ENCODE measurements at regions not wholly inside any gene's neighbourhood (a gene's known extent, or its start where the extent isn't known, plus 50 kb on each side); places are given as distances from the start of the nearest gene placed in this dataset.

- ATAC-seq = no peak
- peaks cover 19% of the 10 kb centered on the region for H3K9me3 Mint-ChIP-seq
- H3K36me3 Mint-ChIP-seq = no peaks in the 10 kb centered on the region
- H3K4me3 Mint-ChIP-seq = no peak overlapping the region
- no peak for DNase-seq (ENCODE audit: low spot score)
- H3K27ac Mint-ChIP-seq = no peak overlapping the region
- H3K4me1 Mint-ChIP-seq (ENCODE audit: low read depth in 2 of 2) = no peaks in the 10 kb centered on the region
- H3K27me3 Mint-ChIP-seq = no peaks in the 10 kb centered on the region
Observed at GRCh38 chr13:63208826-63209225, 1793.2 kb upstream of the PCDH20 start.

- H3K9me3 Mint-ChIP-seq = peaks cover 19% of the 10 kb centered on the region
- no peak for ATAC-seq
- H3K27me3 Mint-ChIP-seq = no peaks in the 10 kb centered on the region
- no peaks in the 10 kb centered on the region for H3K36me3 Mint-ChIP-seq
- no peak overlapping the region for H3K4me3 Mint-ChIP-seq
- no peak for DNase-seq (ENCODE audit: low spot score)
- no peak overlapping the region for H3K27ac Mint-ChIP-seq
- H3K4me1 Mint-ChIP-seq (ENCODE audit: low read depth in 2 of 2) = no peaks in the 10 kb centered on the region
Observed at GRCh38 chr13:63206461-63206860, 1790.8 kb upstream of the PCDH20 start.

GRCh38 chr13:63201493-63201892 is 1785.8 kb upstream of the PCDH20 start:
- no peak for ATAC-seq
- no peaks in the 10 kb centered on the region for H3K27me3 Mint-ChIP-seq
- no peak overlapping the region for H3K4me3 Mint-ChIP-seq
- H3K9me3 Mint-ChIP-seq = peaks cover 16% of the 10 kb centered on the region
- no peaks in the 10 kb centered on the region for H3K36me3 Mint-ChIP-seq
- no peak overlapping the region for H3K27ac Mint-ChIP-seq
- DNase-seq (ENCODE audit: low spot score) = no peak
- H3K4me1 Mint-ChIP-seq (ENCODE audit: low read depth in 2 of 2) = no peaks in the 10 kb centered on the region

- H3K4me3 Mint-ChIP-seq = no peak overlapping the region
- DNase-seq (ENCODE audit: low spot score) (no peak), ATAC-seq (no peak)
- no peak overlapping the region for H3K27ac Mint-ChIP-seq
- H3K27me3 Mint-ChIP-seq = no peaks in the 10 kb centered on the region
- H3K36me3 Mint-ChIP-seq = no peaks in the 10 kb centered on the region
- H3K9me3 Mint-ChIP-seq = peaks cover 9% of the 10 kb centered on the region
- H3K4me1 Mint-ChIP-seq (ENCODE audit: low read depth in 2 of 2) = no peaks in the 10 kb centered on the region
Observed at GRCh38 chr13:63199508-63199907, 1783.9 kb upstream of the PCDH20 start.

GRCh38 chr13:63198071-63198470 is 1782.4 kb upstream of the PCDH20 start:
- no peak overlapping the region for H3K4me3 Mint-ChIP-seq
- no peak for ATAC-seq

GRCh38 chr13:63195726-63196125 is 1780.1 kb upstream of the PCDH20 start:
- ATAC-seq (no peak), DNase-seq (ENCODE audit: low spot score) (no peak)
- Mint-ChIP-seq H3K27ac (no peak overlapping the region), H3K27me3 (no peaks in the 10 kb centered on the region), H3K4me3 (no peak overlapping the region), H3K36me3 (no peaks in the 10 kb centered on the region), H3K9me3 (peaks cover 7% of the 10 kb centered on the region), H3K4me1 (ENCODE audit: low read depth in 2 of 2) (no peaks in the 10 kb centered on the region)

More at GRCh38 chr13:63198071-63198470, 1782.4 kb upstream of the PCDH20 start:
- H3K9me3 Mint-ChIP-seq = peaks cover 8% of the 10 kb centered on the region
- no peaks in the 10 kb centered on the region for H3K36me3 Mint-ChIP-seq
- H3K4me1 Mint-ChIP-seq (ENCODE audit: low read depth in 2 of 2) = no peaks in the 10 kb centered on the region
- H3K27ac Mint-ChIP-seq = no peak overlapping the region
- no peaks in the 10 kb centered on the region for H3K27me3 Mint-ChIP-seq
- no peak for DNase-seq (ENCODE audit: low spot score)

GRCh38 chr13:63190742-63191141 is 1775.1 kb upstream of the PCDH20 start:
- no peak for DNase-seq (ENCODE audit: low spot score)
- H3K9me3 Mint-ChIP-seq = peaks cover 18% of the 10 kb centered on the region
- H3K27me3 Mint-ChIP-seq = no peaks in the 10 kb centered on the region
- H3K4me1 Mint-ChIP-seq (ENCODE audit: low read depth in 2 of 2) = no peaks in the 10 kb centered on the region
- no peak overlapping the region for H3K4me3 Mint-ChIP-seq
- no peak for ATAC-seq
- no peaks in the 10 kb centered on the region for H3K36me3 Mint-ChIP-seq
- H3K27ac Mint-ChIP-seq = no peak overlapping the region

GRCh38 chr13:63190219-63190618 is 1774.6 kb upstream of the PCDH20 start:
- peaks cover 18% of the 10 kb centered on the region for H3K9me3 Mint-ChIP-seq
- DNase-seq (ENCODE audit: low spot score) (no peak), ATAC-seq (no peak)
- H3K36me3 Mint-ChIP-seq = no peaks in the 10 kb centered on the region
- H3K4me1 Mint-ChIP-seq (ENCODE audit: low read depth in 2 of 2) = no peaks in the 10 kb centered on the region
- H3K4me3 Mint-ChIP-seq = no peak overlapping the region
- H3K27me3 Mint-ChIP-seq = no peaks in the 10 kb centered on the region
- no peak overlapping the region for H3K27ac Mint-ChIP-seq

GRCh38 chr13:63189712-63190111 is 1774.1 kb upstream of the PCDH20 start:
- H3K4me1 Mint-ChIP-seq (ENCODE audit: low read depth in 2 of 2) = no peaks in the 10 kb centered on the region
- DNase-seq (ENCODE audit: low spot score) (no peak), ATAC-seq (no peak)
- H3K9me3 Mint-ChIP-seq = peaks cover 18% of the 10 kb centered on the region
- no peaks in the 10 kb centered on the region for H3K36me3 Mint-ChIP-seq
- no peaks in the 10 kb centered on the region for H3K27me3 Mint-ChIP-seq
- no peak overlapping the region for H3K4me3 Mint-ChIP-seq
- H3K27ac Mint-ChIP-seq = no peak overlapping the region

GRCh38 chr13:63184693-63185092 is 1769.0 kb upstream of the PCDH20 start:
- H3K4me1 Mint-ChIP-seq (ENCODE audit: low read depth in 2 of 2) = no peaks in the 10 kb centered on the region
- H3K27me3 Mint-ChIP-seq = no peaks in the 10 kb centered on the region
- peaks cover 4% of the 10 kb centered on the region for H3K36me3 Mint-ChIP-seq
- DNase-seq (ENCODE audit: low spot score) (no peak), ATAC-seq (no peak)
- H3K4me3 Mint-ChIP-seq = no peak overlapping the region
- peaks cover 27% of the 10 kb centered on the region for H3K9me3 Mint-ChIP-seq
- H3K27ac Mint-ChIP-seq = no peak overlapping the region

- DNase-seq (ENCODE audit: low spot score) (no peak), ATAC-seq (no peak)
- Mint-ChIP-seq H3K9me3 (peaks cover 27% of the 10 kb centered on the region), H3K27ac (no peak overlapping the region), H3K27me3 (no peaks in the 10 kb centered on the region), H3K4me3 (no peak overlapping the region), H3K36me3 (peaks cover 4% of the 10 kb centered on the region), H3K4me1 (ENCODE audit: low read depth in 2 of 2) (no peaks in the 10 kb centered on the region)
Observed at GRCh38 chr13:63175536-63175935, 1759.9 kb upstream of the PCDH20 start.

- peaks cover 17% of the 10 kb centered on the region for H3K9me3 Mint-ChIP-seq
- ATAC-seq = no peak
Observed at GRCh38 chr13:63167699-63168337, 1752.2 kb upstream of the PCDH20 start.

GRCh38 chr13:63166345-63166744 is 1750.7 kb upstream of the PCDH20 start:
- no peaks in the 10 kb centered on the region for H3K27me3 Mint-ChIP-seq
- no peak for ATAC-seq

More at GRCh38 chr13:63167699-63168337, 1752.2 kb upstream of the PCDH20 start:
- Mint-ChIP-seq H3K27ac (no peak overlapping the region), H3K36me3 (no peaks in the 10 kb centered on the region), H3K27me3 (no peaks in the 10 kb centered on the region), H3K4me3 (no peak overlapping the region), H3K4me1 (ENCODE audit: low read depth in 2 of 2) (no peaks in the 10 kb centered on the region)
- DNase-seq (ENCODE audit: low spot score) = no peak

GRCh38 chr13:63163903-63164302 is 1748.3 kb upstream of the PCDH20 start:
- H3K27ac Mint-ChIP-seq = no peak overlapping the region
- ATAC-seq = no peak
- H3K27me3 Mint-ChIP-seq = no peaks in the 10 kb centered on the region
- no peak for DNase-seq (ENCODE audit: low spot score)
- peaks cover 5% of the 10 kb centered on the region for H3K36me3 Mint-ChIP-seq
- no peak overlapping the region for H3K4me3 Mint-ChIP-seq
- peaks cover 15% of the 10 kb centered on the region for H3K9me3 Mint-ChIP-seq
- no peaks in the 10 kb centered on the region for H3K4me1 Mint-ChIP-seq (ENCODE audit: low read depth in 2 of 2)

More at GRCh38 chr13:63166345-63166744, 1750.7 kb upstream of the PCDH20 start:
- DNase-seq (ENCODE audit: low spot score) = no peak
- H3K9me3 Mint-ChIP-seq = peaks cover 15% of the 10 kb centered on the region
- H3K36me3 Mint-ChIP-seq = peaks cover 5% of the 10 kb centered on the region
- no peaks in the 10 kb centered on the region for H3K4me1 Mint-ChIP-seq (ENCODE audit: low read depth in 2 of 2)
- H3K4me3 Mint-ChIP-seq = no peak overlapping the region
- H3K27ac Mint-ChIP-seq = no peak overlapping the region

GRCh38 chr13:63161219-63161618 is 1745.6 kb upstream of the PCDH20 start:
- H3K27ac Mint-ChIP-seq = no peak overlapping the region
- H3K36me3 Mint-ChIP-seq = peaks cover 9% of the 10 kb centered on the region
- H3K4me3 Mint-ChIP-seq = no peak overlapping the region
- H3K4me1 Mint-ChIP-seq (ENCODE audit: low read depth in 2 of 2) = no peaks in the 10 kb centered on the region
- no peaks in the 10 kb centered on the region for H3K27me3 Mint-ChIP-seq
- ATAC-seq (no peak), DNase-seq (ENCODE audit: low spot score) (no peak)
- peaks cover 27% of the 10 kb centered on the region for H3K9me3 Mint-ChIP-seq

Measured in natural killer cell treated with Interleukin-12 subunit alpha and Interleukin-12 subunit beta and Interleukin-15 and Interleukin-18, amount 100 ng/mL, for 72 hours (primary cell).